HL-60 (cell line): ENCODE measurements at regions not wholly inside any gene's neighbourhood (a gene's known extent, or its start where the extent isn't known, plus 50 kb on each side); places are given as distances from the start of the nearest gene placed in this dataset.

Experiments
- DNase-seq, 2 experiments: peaks; one replicate each; pipeline ENCODE4 v3.0.0-alpha.2; 2010 to 2020; ENCODE audit warnings: low read depth in 1 of 2, low spot score in 1 of 2
- H3K27ac ChIP-seq: fragments of 250-450 bp; sonication (Bioruptor Pico); replicated peaks from 2 replicates; pipeline ENCODE4 v1.5.1; 2020; ENCODE audit warnings: mild to moderate bottlenecking, moderate library complexity
- H3K27me3 ChIP-seq: fragments of 250-450 bp; sonication (Bioruptor Pico); 2 replicates; pipeline ENCODE4 v1.5.1; 2021; ENCODE audit warnings: mild to moderate bottlenecking, moderate library complexity; ENCODE audit not compliant: insufficient read depth, poor library complexity, severe bottlenecking
- H3K4me3 ChIP-seq: replicated peaks from 2 replicates; pipeline ENCODE4 v1.5.1; 2011; ENCODE audit warnings: mild to moderate bottlenecking, control low read depth, low read length; ENCODE audit not compliant: insufficient read depth
- GABPA ChIP-seq: IDR thresholded peaks from 2 replicates; pipeline ENCODE4 v1.6.1; 2012; ENCODE audit warnings: low read depth
- POLR2AphosphoS5 ChIP-seq: IDR thresholded peaks from 2 replicates; pipeline ENCODE4 v1.6.1; 2012; ENCODE audit warnings: low read depth
- SPI1 ChIP-seq: IDR thresholded peaks from 2 replicates; pipeline ENCODE4 v1.6.1; 2012; ENCODE audit warnings: low read depth, mild to moderate bottlenecking, borderline replicate concordance
- TF ChIP-seq, protein P1 (sequence below): IDR thresholded peaks from 2 replicates; pipeline ENCODE4 v1.6.1; 2012; ENCODE audit warnings: low read depth; ENCODE audit not compliant: insufficient replicate concordance
- TF ChIP-seq, protein P2 (sequence below): IDR thresholded peaks from one replicate; pipeline ENCODE4 v1.5.1; 2011; ENCODE audit warnings: low read length, control low read depth, inconsistent platforms; ENCODE audit not compliant: insufficient read depth

DNA sequence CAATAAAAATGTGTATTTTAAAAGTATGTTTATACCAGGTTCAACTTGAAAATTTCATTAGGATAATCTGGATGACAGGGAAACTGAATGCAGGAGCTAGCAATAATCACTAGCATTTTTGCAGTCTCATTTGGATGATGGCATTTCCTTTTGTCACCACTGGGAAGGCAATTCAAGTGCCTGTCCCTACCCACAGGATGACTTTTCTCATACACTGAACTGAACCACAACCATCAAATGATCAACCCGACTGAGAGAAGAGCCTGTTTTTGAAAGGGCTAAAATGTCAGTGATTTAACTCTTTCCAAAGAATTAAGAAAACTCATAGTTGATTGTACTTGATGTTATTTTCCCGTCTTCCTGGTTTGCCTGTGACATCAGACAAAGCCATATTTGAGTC is 115.0 kb downstream of the FAM124B start:
- Histone ChIP-seq H3K27ac (no peak overlapping the region), H3K4me3 (no peak overlapping the region), H3K27me3 (no peaks in the 10 kb centered on the region)
- DNase-seq, result no peak
- TF ChIP-seq, protein P1, sequence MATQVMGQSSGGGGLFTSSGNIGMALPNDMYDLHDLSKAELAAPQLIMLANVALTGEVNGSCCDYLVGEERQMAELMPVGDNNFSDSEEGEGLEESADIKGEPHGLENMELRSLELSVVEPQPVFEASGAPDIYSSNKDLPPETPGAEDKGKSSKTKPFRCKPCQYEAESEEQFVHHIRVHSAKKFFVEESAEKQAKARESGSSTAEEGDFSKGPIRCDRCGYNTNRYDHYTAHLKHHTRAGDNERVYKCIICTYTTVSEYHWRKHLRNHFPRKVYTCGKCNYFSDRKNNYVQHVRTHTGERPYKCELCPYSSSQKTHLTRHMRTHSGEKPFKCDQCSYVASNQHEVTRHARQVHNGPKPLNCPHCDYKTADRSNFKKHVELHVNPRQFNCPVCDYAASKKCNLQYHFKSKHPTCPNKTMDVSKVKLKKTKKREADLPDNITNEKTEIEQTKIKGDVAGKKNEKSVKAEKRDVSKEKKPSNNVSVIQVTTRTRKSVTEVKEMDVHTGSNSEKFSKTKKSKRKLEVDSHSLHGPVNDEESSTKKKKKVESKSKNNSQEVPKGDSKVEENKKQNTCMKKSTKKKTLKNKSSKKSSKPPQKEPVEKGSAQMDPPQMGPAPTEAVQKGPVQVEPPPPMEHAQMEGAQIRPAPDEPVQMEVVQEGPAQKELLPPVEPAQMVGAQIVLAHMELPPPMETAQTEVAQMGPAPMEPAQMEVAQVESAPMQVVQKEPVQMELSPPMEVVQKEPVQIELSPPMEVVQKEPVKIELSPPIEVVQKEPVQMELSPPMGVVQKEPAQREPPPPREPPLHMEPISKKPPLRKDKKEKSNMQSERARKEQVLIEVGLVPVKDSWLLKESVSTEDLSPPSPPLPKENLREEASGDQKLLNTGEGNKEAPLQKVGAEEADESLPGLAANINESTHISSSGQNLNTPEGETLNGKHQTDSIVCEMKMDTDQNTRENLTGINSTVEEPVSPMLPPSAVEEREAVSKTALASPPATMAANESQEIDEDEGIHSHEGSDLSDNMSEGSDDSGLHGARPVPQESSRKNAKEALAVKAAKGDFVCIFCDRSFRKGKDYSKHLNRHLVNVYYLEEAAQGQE, result no peak
- TF ChIP-seq, protein P2, sequence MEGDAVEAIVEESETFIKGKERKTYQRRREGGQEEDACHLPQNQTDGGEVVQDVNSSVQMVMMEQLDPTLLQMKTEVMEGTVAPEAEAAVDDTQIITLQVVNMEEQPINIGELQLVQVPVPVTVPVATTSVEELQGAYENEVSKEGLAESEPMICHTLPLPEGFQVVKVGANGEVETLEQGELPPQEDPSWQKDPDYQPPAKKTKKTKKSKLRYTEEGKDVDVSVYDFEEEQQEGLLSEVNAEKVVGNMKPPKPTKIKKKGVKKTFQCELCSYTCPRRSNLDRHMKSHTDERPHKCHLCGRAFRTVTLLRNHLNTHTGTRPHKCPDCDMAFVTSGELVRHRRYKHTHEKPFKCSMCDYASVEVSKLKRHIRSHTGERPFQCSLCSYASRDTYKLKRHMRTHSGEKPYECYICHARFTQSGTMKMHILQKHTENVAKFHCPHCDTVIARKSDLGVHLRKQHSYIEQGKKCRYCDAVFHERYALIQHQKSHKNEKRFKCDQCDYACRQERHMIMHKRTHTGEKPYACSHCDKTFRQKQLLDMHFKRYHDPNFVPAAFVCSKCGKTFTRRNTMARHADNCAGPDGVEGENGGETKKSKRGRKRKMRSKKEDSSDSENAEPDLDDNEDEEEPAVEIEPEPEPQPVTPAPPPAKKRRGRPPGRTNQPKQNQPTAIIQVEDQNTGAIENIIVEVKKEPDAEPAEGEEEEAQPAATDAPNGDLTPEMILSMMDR, result no peak
- no peak for TF ChIP-seq SPI1
- TF ChIP-seq POLR2AphosphoS5, result no peak
- no peak for TF ChIP-seq GABPA

DNA sequence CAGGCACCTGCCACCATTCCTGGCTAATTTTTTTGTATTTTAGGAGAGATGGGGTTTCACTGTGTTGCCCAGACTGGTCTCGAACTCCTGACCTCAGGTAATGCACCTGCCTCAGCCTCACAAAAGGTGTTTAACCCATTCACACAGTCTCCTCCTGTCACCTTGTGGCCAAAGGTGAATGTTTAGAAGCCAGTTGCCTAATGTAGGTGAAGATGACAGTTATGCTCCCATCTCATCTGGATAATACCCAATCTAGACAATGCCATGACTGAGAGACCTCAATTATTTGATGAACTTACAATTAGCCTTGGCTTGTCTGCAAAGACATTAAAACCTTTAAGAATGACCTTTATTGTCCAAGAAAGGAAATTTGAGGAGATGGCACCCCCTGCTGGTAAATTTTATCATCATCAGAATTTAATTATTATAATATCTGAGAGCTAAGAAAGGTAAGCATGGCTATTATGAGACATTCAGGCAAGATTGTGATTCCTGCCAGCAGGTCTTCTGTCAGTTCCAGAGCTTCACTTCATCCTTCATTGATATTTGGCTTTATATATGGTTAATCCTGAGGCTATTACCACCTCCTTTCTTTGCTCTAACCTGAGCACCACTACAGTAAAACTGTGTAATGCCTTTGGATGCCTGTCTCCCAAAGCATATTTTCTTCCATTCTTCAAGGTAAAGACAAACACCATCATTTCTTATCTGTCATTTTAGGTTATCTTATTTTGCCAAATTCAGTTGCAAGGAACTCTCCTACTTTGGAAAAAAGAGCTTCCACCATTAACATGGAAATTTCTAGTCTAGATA is 117.6 kb downstream of the FAM124B start:
- peak in 1 of 2 experiments; percentile 11 for DNase-seq
- no peak for TF ChIP-seq SPI1
- TF ChIP-seq, protein P1, result no peak
- TF ChIP-seq POLR2AphosphoS5, result no peak
- TF ChIP-seq GABPA, result no peak
- TF ChIP-seq, protein P2, result no peak
- Histone ChIP-seq H3K27me3 (no peaks in the 10 kb centered on the region), H3K4me3 (no peak overlapping the region), H3K27ac (no peak overlapping the region)

DNA sequence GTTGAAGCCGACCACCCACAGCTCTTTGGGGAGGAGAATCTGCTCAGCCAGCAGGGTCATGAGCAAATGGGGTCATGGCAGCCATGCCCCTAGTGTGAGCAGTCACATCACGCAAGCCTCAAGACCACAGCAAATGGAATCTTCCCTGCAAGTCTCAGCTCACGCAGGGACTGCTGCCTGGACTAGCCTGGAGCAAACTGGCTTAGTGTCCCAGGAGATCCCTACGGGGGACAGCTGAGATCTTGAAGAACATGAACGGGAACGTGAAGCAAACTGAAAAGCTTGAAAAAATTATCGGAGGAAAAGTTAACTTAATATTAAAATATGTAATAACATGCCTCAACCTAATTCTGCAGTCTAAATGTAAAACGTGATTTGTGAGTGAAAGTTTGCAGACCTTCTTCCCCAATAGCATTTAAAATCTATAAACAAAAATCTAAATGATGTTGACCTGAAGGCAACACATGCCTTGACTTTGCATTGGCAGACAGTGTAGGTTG is 118.4 kb downstream of the FAM124B start:
- TF ChIP-seq, protein P2, result no peak
- TF ChIP-seq POLR2AphosphoS5, result no peak
- no peak for TF ChIP-seq GABPA
- TF ChIP-seq SPI1, result no peak
- TF ChIP-seq, protein P1, result no peak
- Histone ChIP-seq H3K27me3 (no peaks in the 10 kb centered on the region), H3K27ac (no peak overlapping the region), H3K4me3 (no peak overlapping the region)
- no peak for DNase-seq
